HCT116 (cell line): ENCODE measurements at regions not wholly inside any gene's neighbourhood (a gene's known extent, or its start where the extent isn't known, plus 50 kb on each side); places are given as distances from the start of the nearest gene placed in this dataset.

Source experiments
- ATAC-seq: fragments of 200-7000 bp; cut with Tn5 transposase; 2 replicates; pipeline ENCODE4 v1.9.1; 2020; ENCODE audit warnings: mild to moderate bottlenecking, moderate library complexity
- BruUV-seq: library from RNA; stranded (reverse); fragments of 400-500 nt; replicated peaks from 2 replicates; lab custom pipeline; 2021; lab: Mats Ljungman, UMichigan
- CTCF ChIA-PET: fragments of 300-600 bp; sonication (Branson Sonifier 250); formaldehyde crosslinking; loops from one replicate; lab custom pipeline; 2021; ENCODE audit warnings: antibody characterized with exemption; lab: Charles Lee
- POLR2A ChIA-PET: fragments of 300-600, 350-600 bp; sonication (Branson Sonifier 250); formaldehyde crosslinking; loops from one replicate; lab custom pipeline; 2021; ENCODE audit warnings: antibody characterized with exemption; lab: Charles Lee
- RAD21 ChIA-PET, 2 experiments: fragments of 300-600 bp; sonication (Branson Sonifier 250); formaldehyde crosslinking; loops; one replicate each; lab custom pipeline; 2023; ENCODE audit warnings: low total read pairs in 2 of 2; ENCODE audit not compliant: uncharacterized antibody in 2 of 2, unreplicated experiment in 2 of 2, low non-redundant PET in 1 of 2; lab: Charles Lee
- DNase-seq: peaks from one replicate; pipeline ENCODE4 v3.0.0-alpha.2; 2010; ENCODE audit warnings: low read depth, low spot score
- H2AFZ ChIP-seq: fragments of 200-600 bp; shearing (Covaris generic), sonication (generic); 2 replicates; pipeline ENCODE4 v1.6.1; 2017; ENCODE audit warnings: low read depth, mixed run types, mixed read lengths, antibody characterized with exemption, low read length; ENCODE audit not compliant: poor library complexity, severe bottlenecking
- H3K27ac ChIP-seq: 2 replicates; pipeline ENCODE4 v1.5.1; 2012; ENCODE audit warnings: low read depth, low read length
- H3K27me3 ChIP-seq: fragments of 200-600 bp; sonication (generic); 2 replicates; pipeline ENCODE4 v1.6.1; 2016; ENCODE audit warnings: mixed run types, low read length, mixed read lengths; ENCODE audit not compliant: insufficient read depth
- H3K36me3 ChIP-seq, 2 experiments: fragments of 200-500 bp in 1 of 2; fragments of 200-600 bp in 1 of 2; sonication (Bioruptor generic) in 1 of 2; sonication (generic) in 1 of 2; 2 replicates each; pipeline versions ENCODE4 v1.5.1 to v1.6.1; 2014 to 2016; ENCODE audit warnings: low read length in 2 of 2, inconsistent platforms in 1 of 2, mixed read lengths in 1 of 2, mixed run types in 1 of 2; ENCODE audit not compliant: insufficient read depth in 2 of 2, control insufficient read depth in 1 of 2
- H3K4me1 ChIP-seq, 2 experiments: fragments of 200-600 bp in 1 of 2; sonication (generic) in 1 of 2; 2 replicates each; pipeline versions ENCODE4 v1.5.1 to v1.6.1; 2012 to 2017; ENCODE audit warnings: low read length in 2 of 2, inconsistent platforms in 1 of 2, mild to moderate bottlenecking in 1 of 2, mixed read lengths in 1 of 2, mixed run types in 1 of 2, moderate library complexity in 1 of 2; ENCODE audit not compliant: insufficient read depth in 2 of 2, control insufficient read depth in 1 of 2
- H3K4me2 ChIP-seq: fragments of 200-600 bp; sonication (generic); 2 replicates; pipeline ENCODE4 v1.6.1; 2017; ENCODE audit warnings: mixed run types, low read length, mixed read lengths
- H3K4me3 ChIP-seq, 2 experiments: fragments of 200-600 bp in 1 of 2; sonication (generic) in 1 of 2; replicated peaks in 1 of 2; 2 replicates each; pipeline ENCODE4 v1.5.1; 2011 to 2016; ENCODE audit warnings: low read length in 2 of 2, control low read depth in 1 of 2, low read depth in 1 of 2, mild to moderate bottlenecking in 1 of 2, mixed read lengths in 1 of 2, mixed run types in 1 of 2
- H3K79me2 ChIP-seq: fragments of 200-600 bp; sonication (generic); 2 replicates; pipeline ENCODE4 v1.6.1; 2017; ENCODE audit warnings: mild to moderate bottlenecking, mixed run types, low read length, moderate library complexity, mixed read lengths; ENCODE audit not compliant: insufficient read depth
- H3K9ac ChIP-seq: fragments of 200-600 bp; sonication (generic); 2 replicates; pipeline ENCODE4 v1.6.1; 2016; ENCODE audit warnings: low read length, mixed read lengths
- H3K9me2 ChIP-seq: fragments of 200-600 bp; sonication (generic), shearing (Covaris generic); 2 replicates; pipeline ENCODE4 v1.6.1; 2017; ENCODE audit warnings: mixed run types, mild to moderate bottlenecking, moderate library complexity; ENCODE audit not compliant: insufficient read depth
- H3K9me3 ChIP-seq, 2 experiments: fragments of 200-500 bp in 1 of 2; fragments of 200-600 bp in 1 of 2; sonication (Bioruptor generic) in 1 of 2; sonication (generic) in 1 of 2; 2 replicates each; pipeline ENCODE4 v1.6.1; 2014 to 2017; ENCODE audit warnings: low read length in 2 of 2, mixed read lengths in 2 of 2, inconsistent platforms in 1 of 2, low read depth in 1 of 2, mild to moderate bottlenecking in 1 of 2, mixed run types in 1 of 2, moderate library complexity in 1 of 2; ENCODE audit not compliant: control insufficient read depth in 1 of 2, insufficient read depth in 1 of 2
- H4K20me1 ChIP-seq: fragments of 200-600 bp; sonication (generic), shearing (Covaris generic); 2 replicates; pipeline ENCODE4 v1.6.1; 2017; ENCODE audit warnings: mixed run types, mild to moderate bottlenecking, moderate library complexity; ENCODE audit not compliant: insufficient read depth
- CEBPB ChIP-seq: IDR thresholded peaks from 2 replicates; pipeline ENCODE4 v1.6.1; 2012; ENCODE audit warnings: low read depth
- CTCF ChIP-seq, 3 experiments: fragments of 200-600 bp in 1 of 3; sonication (generic) in 1 of 3; IDR thresholded peaks in 2 of 3; conservative IDR thresholded peaks in 1 of 3; 2 replicates each; pipeline ENCODE4 v1.5.1; 2012 to 2017; ENCODE audit warnings: low read depth in 2 of 3, low read length in 2 of 3, antibody characterized with exemption in 1 of 3, borderline replicate concordance in 1 of 3, control low read depth in 1 of 3, mild to moderate bottlenecking in 1 of 3, mixed read lengths in 1 of 3, mixed run types in 1 of 3, moderate library complexity in 1 of 3; ENCODE audit not compliant: insufficient read depth in 1 of 3
- EGR1 ChIP-seq: IDR thresholded peaks from 2 replicates; pipeline ENCODE4 v1.6.1; 2012; ENCODE audit warnings: low read depth
- ELF1 ChIP-seq: IDR thresholded peaks from 2 replicates; pipeline ENCODE4 v1.6.1; 2012; ENCODE audit warnings: low read depth, borderline replicate concordance
- EZH2 ChIP-seq: fragments of 200-600 bp; sonication (generic); IDR thresholded peaks from 2 replicates; pipeline ENCODE4 v1.6.1; 2017; ENCODE audit warnings: antibody characterized with exemption, mixed run types
- EZH2phosphoT487 ChIP-seq: fragments of 200-600 bp; IDR thresholded peaks from 2 replicates; pipeline ENCODE4 v1.6.1; 2018; ENCODE audit warnings: antibody characterized with exemption, borderline replicate concordance
- FOSL1 ChIP-seq: IDR thresholded peaks from 2 replicates; pipeline ENCODE4 v1.6.1; 2012; ENCODE audit warnings: low read depth
- JUND ChIP-seq: IDR thresholded peaks from 2 replicates; pipeline ENCODE4 v1.6.1; 2012
- POLR2AphosphoS5 ChIP-seq: IDR thresholded peaks from 2 replicates; pipeline ENCODE4 v1.6.1; 2011; ENCODE audit warnings: mild to moderate bottlenecking, low read depth, low read length, moderate library complexity
- RAD21 ChIP-seq: IDR thresholded peaks from 2 replicates; pipeline ENCODE4 v1.6.1; 2012; ENCODE audit warnings: low read depth, mild to moderate bottlenecking
- REST ChIP-seq: IDR thresholded peaks from 2 replicates; pipeline ENCODE4 v1.6.1; 2012; ENCODE audit warnings: low read depth
- SIN3A ChIP-seq: IDR thresholded peaks from 2 replicates; pipeline ENCODE4 v1.6.1; 2012; ENCODE audit warnings: low read depth
- SP1 ChIP-seq: IDR thresholded peaks from 2 replicates; pipeline ENCODE4 v1.6.1; 2012; ENCODE audit warnings: low read depth
- ZBTB33 ChIP-seq: IDR thresholded peaks from 2 replicates; pipeline ENCODE4 v1.6.1; 2011; ENCODE audit warnings: mild to moderate bottlenecking, low read length, moderate library complexity; ENCODE audit not compliant: insufficient replicate concordance; ENCODE audit errors: extremely low read depth
- ZFX ChIP-seq: fragments of 450-650 bp; IDR thresholded peaks from 2 replicates; pipeline ENCODE4 v1.6.1; 2017
- ZNF274 ChIP-seq: fragments of 200-500 bp; sonication (Bioruptor generic); IDR thresholded peaks from 2 replicates; pipeline ENCODE4 v1.6.1; 2014; ENCODE audit warnings: mild to moderate bottlenecking, low read depth, low read length, inconsistent platforms
- intact Hi-C: fragments of 100-400 bp; cut with micrococcal nuclease; formaldehyde crosslinking; loops from 2 replicates; pipeline ENCODE4 v1.10.0; 2022

- intact Hi-C loops = no loop called here
- TF ChIP-seq ZFX (no peak), EZH2phosphoT487 (no peak), REST (no peak), EZH2 (no peak), SIN3A (no peak), SP1 (no peak), CTCF (IDR thresholded peaks at IDR 0.05 in 2 of 3, conservative IDR thresholded peaks at IDR 0.05 in 1 of 3; ENCODE audit: borderline replicate concordance in 1 of 3, insufficient read depth in 1 of 3, low read depth in 2 of 3, low read length in 2 of 3) (no peak), ELF1 (no peak), EGR1 (no peak), ZNF274 (no peak), CEBPB (no peak), RAD21 (no peak), JUND (no peak), FOSL1 (no peak), ZBTB33 (no peak), POLR2AphosphoS5 (no peak)
- Histone ChIP-seq H3K4me3 (no peak overlapping the region), H3K36me3 (no peaks in the 10 kb centered on the region), H3K9me2 (no peaks in the 10 kb centered on the region), H3K9ac (no peak overlapping the region), H2AFZ (no peak overlapping the region), H3K4me1 (no peaks in the 10 kb centered on the region), H4K20me1 (no peaks in the 10 kb centered on the region; the same call in 1 of the 2 replicates), H3K27ac (no peak overlapping the region), H3K4me2 (no peak overlapping the region), H3K9me3 (no peaks in the 10 kb centered on the region), H3K79me2 (no peaks in the 10 kb centered on the region), H3K27me3 (peaks cover 2% of the 10 kb centered on the region; the same call in 1 of the 2 replicates)
- DNase-seq (no peak), ATAC-seq (no peak)
- ChIA-PET POLR2A (no interaction called here), CTCF (no interaction called here), RAD21 (no interaction called here)
- BruUV-seq = no TSS peak
Observed at GRCh38 chr6:84910906-84911607, 146.7 kb upstream of the TBX18 start.
